Neural progenitor cell (in vitro differentiated cells): ENCODE measurements at regions not wholly inside any gene's neighbourhood (a gene's known extent, or its start where the extent isn't known, plus 50 kb on each side); places are given as distances from the start of the nearest gene placed in this dataset.
A peak's percentile ranks its signal among the peaks of the same experiment; 100 is the strongest.

Source experiments
- DNase-seq: peaks from one replicate; pipeline ENCODE4 v3.0.0-alpha.2; 2016; ENCODE audit warnings: low spot score
- H2AFZ ChIP-seq: fragments of 200-600 bp; sonication (generic); replicated peaks from 2 replicates; pipeline ENCODE4 v1.6.1; 2016; ENCODE audit warnings: antibody characterized with exemption
- H3F3A ChIP-seq: fragments of 200-600 bp; sonication (generic); 2 replicates; pipeline ENCODE4 v1.6.1; 2016; ENCODE audit warnings: antibody characterized with exemption, low read depth
- H3K27ac ChIP-seq: fragments of 200-600 bp; sonication (generic); 2 replicates; pipeline ENCODE4 v1.5.1; 2016; ENCODE audit warnings: mild to moderate bottlenecking
- H3K27me3 ChIP-seq: fragments of 200-600 bp; sonication (generic); 2 replicates; pipeline ENCODE4 v1.6.1; 2016; ENCODE audit warnings: mild to moderate bottlenecking, moderate library complexity
- H3K36me3 ChIP-seq: fragments of 200-600 bp; sonication (generic); 2 replicates; pipeline ENCODE4 v1.5.1; 2016
- H3K4me1 ChIP-seq: fragments of 200-600 bp; sonication (generic); 2 replicates; pipeline ENCODE4 v1.6.1; 2016; ENCODE audit warnings: mixed run types
- H3K4me2 ChIP-seq: fragments of 200-600 bp; sonication (generic); 2 replicates; pipeline ENCODE4 v1.6.1; 2016
- H3K4me3 ChIP-seq: fragments of 200-600 bp; sonication (generic); 2 replicates; pipeline ENCODE4 v1.5.1; 2016
- H3K79me2 ChIP-seq: fragments of 200-600 bp; sonication (generic); 2 replicates; pipeline ENCODE4 v1.6.1; 2016; ENCODE audit warnings: low read depth
- H3K9ac ChIP-seq: fragments of 200-600 bp; sonication (generic); 2 replicates; pipeline ENCODE4 v1.6.1; 2016
- H3K9me3 ChIP-seq: fragments of 200-600 bp; sonication (generic); 2 replicates; pipeline ENCODE4 v1.5.1; 2016; ENCODE audit warnings: low read depth
- H4K20me1 ChIP-seq: fragments of 200-600 bp; sonication (generic); 2 replicates; pipeline ENCODE4 v1.6.1; 2016; ENCODE audit warnings: low read depth
- H3K27ac Mint-ChIP-seq: 3 replicates; pipeline ENCODE4 v1.8.0; 2021; ENCODE audit warnings: mixed read lengths
- H3K27me3 Mint-ChIP-seq: 2 replicates; pipeline ENCODE4 v1.8.0; 2022; ENCODE audit warnings: low read depth, mild to moderate bottlenecking, inconsistent platforms, moderate library complexity, mixed read lengths; ENCODE audit not compliant: insufficient read depth
- H3K36me3 Mint-ChIP-seq: 3 replicates; pipeline ENCODE4 v1.8.0; 2021; ENCODE audit warnings: mixed read lengths
- H3K4me1 Mint-ChIP-seq: 3 replicates; pipeline ENCODE4 v1.8.0; 2021; ENCODE audit warnings: mixed read lengths
- H3K4me3 Mint-ChIP-seq: 3 replicates; pipeline ENCODE4 v1.8.0; 2021; ENCODE audit warnings: mild to moderate bottlenecking, moderate library complexity, mixed read lengths
- H3K9me3 Mint-ChIP-seq: 3 replicates; pipeline ENCODE4 v1.8.0; 2020; ENCODE audit warnings: mixed read lengths
- CTCF ChIP-seq: fragments of 200-600 bp; sonication (generic); IDR thresholded peaks from 2 replicates; pipeline ENCODE4 v1.5.1; 2017; ENCODE audit warnings: antibody characterized with exemption, mild to moderate bottlenecking
- EZH2 ChIP-seq: fragments of 200-600 bp; sonication (generic); IDR thresholded peaks from 2 replicates; pipeline ENCODE4 v1.6.1; 2017; ENCODE audit warnings: antibody characterized with exemption, mild to moderate bottlenecking, moderate library complexity
- EZH2phosphoT487 ChIP-seq: fragments of 200-600 bp; sonication (generic); IDR thresholded peaks from 2 replicates; pipeline ENCODE4 v1.6.1; 2017; ENCODE audit warnings: antibody characterized with exemption

GRCh38 chr10:133030781-133031180, 56.9 kb upstream of the ADGRA1 start:
- H3K27ac ChIP-seq, result no peak overlapping the region
- Mint-ChIP-seq H3K36me3 (peaks cover 2% of the 10 kb centered on the region), H3K4me3 (peak overlapping the region; percentile 46), H3K9me3 (no peaks in the 10 kb centered on the region), H3K4me1 (peaks cover 24% of the 10 kb centered on the region), H3K27ac (peak overlapping the region; percentile 80), H3K27me3 (peaks cover 17% of the 10 kb centered on the region)
- no peak overlapping the region for H3K4me3 ChIP-seq
- DNase-seq, result peak; percentile 81
- no peak overlapping the region for H3K9ac ChIP-seq
- H4K20me1 ChIP-seq, result no peaks in the 10 kb centered on the region
- H2AFZ ChIP-seq, result peak overlapping the region; percentile 47
- H3K79me2 ChIP-seq, result no peaks in the 10 kb centered on the region
- peak overlapping the region; percentile 38 for H3K4me2 ChIP-seq
- H3K27me3 ChIP-seq, result peaks cover 46% of the 10 kb centered on the region
- no peaks in the 10 kb centered on the region for H3K36me3 ChIP-seq
- H3K9me3 ChIP-seq, result no peaks in the 10 kb centered on the region
- H3F3A ChIP-seq, result no peaks in the 10 kb centered on the region
- TF ChIP-seq CTCF, result no peak
- no peak for TF ChIP-seq EZH2phosphoT487
- peaks cover 18% of the 10 kb centered on the region for H3K4me1 ChIP-seq

- H3K36me3 ChIP-seq, result no peaks in the 10 kb centered on the region
- no peak overlapping the region for H3K27ac ChIP-seq
- no peak for DNase-seq
- peaks cover 24% of the 10 kb centered on the region for H3K4me1 Mint-ChIP-seq
- H3K79me2 ChIP-seq, result no peaks in the 10 kb centered on the region
- H4K20me1 ChIP-seq, result no peaks in the 10 kb centered on the region
- no peak overlapping the region for H2AFZ ChIP-seq
- H3K9me3 ChIP-seq, result no peaks in the 10 kb centered on the region
- no peaks in the 10 kb centered on the region for H3K9me3 Mint-ChIP-seq
- H3K4me3 Mint-ChIP-seq, result peak overlapping the region; percentile 46
- H3K27me3 ChIP-seq, result peaks cover 52% of the 10 kb centered on the region
- H3K4me3 ChIP-seq, result no peak overlapping the region
- peaks cover 21% of the 10 kb centered on the region for H3K27me3 Mint-ChIP-seq
- peak overlapping the region; percentile 38 for H3K4me2 ChIP-seq
- peaks cover 18% of the 10 kb centered on the region for H3K4me1 ChIP-seq
- H3K27ac Mint-ChIP-seq, result no peak overlapping the region
- H3K9ac ChIP-seq, result no peak overlapping the region
- TF ChIP-seq CTCF (no peak), EZH2phosphoT487 (no peak), EZH2 (no peak)
- H3F3A ChIP-seq, result no peaks in the 10 kb centered on the region
- H3K36me3 Mint-ChIP-seq, result peaks cover 2% of the 10 kb centered on the region
Measured at GRCh38 chr10:133030126-133030525, 57.6 kb upstream of the ADGRA1 start.

- no peak for DNase-seq
- Histone ChIP-seq H3K9ac (no peak overlapping the region), H3K4me3 (no peak overlapping the region), H3K36me3 (no peaks in the 10 kb centered on the region), H3K27me3 (peaks cover 64% of the 10 kb centered on the region), H4K20me1 (no peaks in the 10 kb centered on the region), H3K27ac (no peak overlapping the region), H3K9me3 (no peaks in the 10 kb centered on the region), H2AFZ (no peak overlapping the region), H3K4me1 (peaks cover 22% of the 10 kb centered on the region), H3K4me2 (no peak overlapping the region), H3F3A (no peaks in the 10 kb centered on the region), H3K79me2 (no peaks in the 10 kb centered on the region)
- H3K27ac Mint-ChIP-seq, result no peak overlapping the region
- H3K9me3 Mint-ChIP-seq, result peaks cover 2% of the 10 kb centered on the region
- H3K4me1 Mint-ChIP-seq, result peaks cover 32% of the 10 kb centered on the region
- TF ChIP-seq EZH2, result no peak
- TF ChIP-seq CTCF, result no peak
- TF ChIP-seq EZH2phosphoT487, result no peak
- H3K27me3 Mint-ChIP-seq, result peaks cover 26% of the 10 kb centered on the region
- peaks cover 2% of the 10 kb centered on the region for H3K36me3 Mint-ChIP-seq
- H3K4me3 Mint-ChIP-seq, result no peak overlapping the region
Measured at GRCh38 chr10:133028956-133029355, 58.8 kb upstream of the ADGRA1 start.
